ELR (cell line): ENCODE measurements at regions not wholly inside any gene's neighbourhood (a gene's known extent, or its start where the extent isn't known, plus 50 kb on each side); places are given as distances from the start of the nearest gene placed in this dataset.
"Not testable (repeated sequence)": the region's sequence is repeated elsewhere in the genome, so short reads cannot be mapped to it uniquely, and the experiment has no call there.

Source experiments
- DNase-seq: peaks from one replicate; pipeline ENCODE4 v3.0.0-alpha.2; 2015; ENCODE audit warnings: low read depth

GRCh38 chr21:23886828-23887724, 1720.2 kb downstream of the MRPL39 start:
- DNase-seq: no peak

- no peak for DNase-seq
Observed at GRCh38 chr21:23881783-23882182, 1725.5 kb downstream of the MRPL39 start.

- peak; percentile 30 for DNase-seq
Observed at GRCh38 chr21:23876925-23877558, 1730.2 kb downstream of the MRPL39 start.

GRCh38 chr21:23874271-23874670, 1733.0 kb downstream of the MRPL39 start:
- no peak for DNase-seq

GRCh38 chr21:23861911-23862504, 1745.3 kb downstream of the MRPL39 start:
- DNase-seq: no peak

GRCh38 chr21:23858878-23859277, 1748.4 kb downstream of the MRPL39 start:
- no peak for DNase-seq

GRCh38 chr21:23853796-23854379, 1753.4 kb downstream of the MRPL39 start:
- peak; percentile 38 for DNase-seq

GRCh38 chr21:23837564-23837963, 1769.7 kb downstream of the MRPL39 start:
- DNase-seq: no peak

- no peak for DNase-seq
Observed at GRCh38 chr21:23822760-23823159, 1784.5 kb downstream of the MRPL39 start.

- DNase-seq: no peak
Observed at GRCh38 chr21:23817337-23817736, 1789.9 kb downstream of the MRPL39 start.

- no peak for DNase-seq
Observed at GRCh38 chr21:23812485-23812884, 1794.8 kb downstream of the MRPL39 start.

- DNase-seq: no peak
Observed at GRCh38 chr21:23811805-23812204, 1795.5 kb downstream of the MRPL39 start.

GRCh38 chr21:23809573-23809972, 1797.7 kb downstream of the MRPL39 start:
- no peak for DNase-seq

GRCh38 chr21:23806966-23807548, 1800.2 kb downstream of the MRPL39 start:
- not testable (repeated sequence) for DNase-seq

GRCh38 chr21:23804866-23805265, 1802.4 kb downstream of the MRPL39 start:
- no peak for DNase-seq

- no peak for DNase-seq
Observed at GRCh38 chr21:23801292-23801691, 1806.0 kb downstream of the MRPL39 start.

- no peak for DNase-seq
Observed at GRCh38 chr21:23799376-23799775, 1807.9 kb downstream of the MRPL39 start.

- no peak for DNase-seq
Observed at GRCh38 chr21:23792300-23792699, 1815.0 kb downstream of the MRPL39 start.

GRCh38 chr21:23789864-23790263, 1817.4 kb downstream of the MRPL39 start:
- no peak for DNase-seq

- DNase-seq: no peak
Observed at GRCh38 chr21:23780326-23780725, 1827.0 kb downstream of the MRPL39 start.

GRCh38 chr21:23743821-23744220, 1863.5 kb downstream of the MRPL39 start:
- peak; percentile 3 for DNase-seq

- DNase-seq: peak; percentile 3
Observed at GRCh38 chr21:23740463-23740862, 1866.8 kb downstream of the MRPL39 start.
